DOHH2 (cell line): ENCODE measurements at regions not wholly inside any gene's neighbourhood (a gene's known extent, or its start where the extent isn't known, plus 50 kb on each side); places are given as distances from the start of the nearest gene placed in this dataset.
"Not testable (repeated sequence)": the region's sequence is repeated elsewhere in the genome, so short reads cannot be mapped to it uniquely, and the experiment has no call there.

Source experiments
- EZH2phosphoT487 ChIP-seq: fragments of 200-600 bp; sonication (generic); IDR thresholded peaks from 2 replicates; pipeline ENCODE4 v1.6.1; 2017; ENCODE audit warnings: borderline replicate concordance, mild to moderate bottlenecking, antibody characterized with exemption, low read length, moderate library complexity, mixed read lengths
- TF ChIP-seq, protein P1 (sequence below): fragments of 200-600 bp; sonication (generic); IDR thresholded peaks from one replicate; pipeline ENCODE4 v1.5.1; 2014; ENCODE audit warnings: antibody characterized with exemption, mild to moderate bottlenecking, low read depth, low read length; ENCODE audit not compliant: poor library complexity, severe bottlenecking

DNA sequence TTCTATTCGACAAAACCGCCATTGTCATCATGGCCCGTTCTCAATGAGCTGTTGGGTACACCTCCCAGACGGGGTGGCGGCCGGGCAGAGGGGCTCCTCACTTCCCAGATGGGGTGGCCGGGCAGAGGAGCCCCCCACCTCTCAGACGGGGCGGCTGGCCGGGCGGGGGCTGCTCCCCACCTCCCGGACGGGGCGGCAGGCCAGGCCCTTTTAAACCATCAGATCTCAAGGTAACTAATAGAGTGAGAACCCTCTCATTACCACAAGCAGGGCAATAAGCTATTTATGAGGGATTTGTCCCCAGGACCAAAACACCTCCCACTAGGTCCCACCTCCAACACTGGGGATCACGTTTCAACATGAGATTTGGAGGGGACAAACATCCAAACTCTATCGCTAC, 571.5 kb downstream of the INSC start:
- TF ChIP-seq, protein P1, sequence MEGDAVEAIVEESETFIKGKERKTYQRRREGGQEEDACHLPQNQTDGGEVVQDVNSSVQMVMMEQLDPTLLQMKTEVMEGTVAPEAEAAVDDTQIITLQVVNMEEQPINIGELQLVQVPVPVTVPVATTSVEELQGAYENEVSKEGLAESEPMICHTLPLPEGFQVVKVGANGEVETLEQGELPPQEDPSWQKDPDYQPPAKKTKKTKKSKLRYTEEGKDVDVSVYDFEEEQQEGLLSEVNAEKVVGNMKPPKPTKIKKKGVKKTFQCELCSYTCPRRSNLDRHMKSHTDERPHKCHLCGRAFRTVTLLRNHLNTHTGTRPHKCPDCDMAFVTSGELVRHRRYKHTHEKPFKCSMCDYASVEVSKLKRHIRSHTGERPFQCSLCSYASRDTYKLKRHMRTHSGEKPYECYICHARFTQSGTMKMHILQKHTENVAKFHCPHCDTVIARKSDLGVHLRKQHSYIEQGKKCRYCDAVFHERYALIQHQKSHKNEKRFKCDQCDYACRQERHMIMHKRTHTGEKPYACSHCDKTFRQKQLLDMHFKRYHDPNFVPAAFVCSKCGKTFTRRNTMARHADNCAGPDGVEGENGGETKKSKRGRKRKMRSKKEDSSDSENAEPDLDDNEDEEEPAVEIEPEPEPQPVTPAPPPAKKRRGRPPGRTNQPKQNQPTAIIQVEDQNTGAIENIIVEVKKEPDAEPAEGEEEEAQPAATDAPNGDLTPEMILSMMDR: not testable (repeated sequence)
- not testable (repeated sequence) for TF ChIP-seq EZH2phosphoT487
